H1 (cell line): ENCODE measurements at regions not wholly inside any gene's neighbourhood (a gene's known extent, or its start where the extent isn't known, plus 50 kb on each side); places are given as distances from the start of the nearest gene placed in this dataset.

Experiments
- CTCF ChIA-PET: fragments of 300-600 bp; sonication (Branson Sonifier 250); formaldehyde crosslinking; loops from one replicate; lab custom pipeline; 2021; ENCODE audit not compliant: partially characterized antibody; lab: Charles Lee
- POLR2A ChIA-PET: fragments of 300-600 bp; sonication (Branson Sonifier 250); formaldehyde crosslinking; loops from one replicate; lab custom pipeline; 2021; ENCODE audit warnings: inconsistent platforms; ENCODE audit not compliant: partially characterized antibody; lab: Charles Lee
- DNase-seq, 2 experiments: peaks; one replicate each; pipeline versions ENCODE4 v3.0.0 to v3.0.0-alpha.2; 2010 to 2022; ENCODE audit warnings: low spot score in 2 of 2, low read depth in 1 of 2, mixed read lengths in 1 of 2
- FAIRE-seq: peaks from 2 replicates; lab custom pipeline; 2011; peaks lifted over from hg19 to GRCh38; lab: Jason Lieb, UNC
- H2AFZ ChIP-seq: 2 replicates; pipeline ENCODE4 v1.8.1; 2012; ENCODE audit warnings: low read length, inconsistent platforms
- H2AK5ac ChIP-seq: 2 replicates; pipeline ENCODE4 v1.6.1; 2013; ENCODE audit warnings: low read depth, low read length
- H2BK120ac ChIP-seq: replicated peaks from 2 replicates; pipeline ENCODE3; 2013; ENCODE audit warnings: low read depth, low read length, inconsistent platforms
- H2BK12ac ChIP-seq: 2 replicates; pipeline ENCODE4 v1.6.1; 2013; ENCODE audit warnings: low read depth, low read length
- H2BK15ac ChIP-seq: 2 replicates; pipeline ENCODE4 v1.6.1; 2013; ENCODE audit warnings: low read length
- H2BK20ac ChIP-seq: 2 replicates; pipeline ENCODE4 v1.6.1; 2013; ENCODE audit warnings: low read length
- H2BK5ac ChIP-seq: 2 replicates; pipeline ENCODE4 v1.6.1; 2013; ENCODE audit warnings: low read depth, low read length
- H3K14ac ChIP-seq: 2 replicates; pipeline ENCODE4 v1.6.1; 2013; ENCODE audit warnings: inconsistent platforms; ENCODE audit not compliant: insufficient read length
- H3K18ac ChIP-seq: 2 replicates; pipeline ENCODE4 v1.6.1; 2013; ENCODE audit warnings: low read length; ENCODE audit errors: extremely low read depth
- H3K23ac ChIP-seq: 2 replicates; pipeline ENCODE4 v1.6.1; 2013; ENCODE audit warnings: inconsistent platforms; ENCODE audit not compliant: insufficient read length
- H3K23me2 ChIP-seq: 2 replicates; pipeline ENCODE4 v1.6.1; 2013; ENCODE audit warnings: low read depth, low read length
- H3K27ac ChIP-seq: 2 replicates; pipeline ENCODE4 v1.6.1; 2011; ENCODE audit warnings: low read depth, low read length, inconsistent platforms
- H3K27me3 ChIP-seq, 4 experiments: replicated peaks in 1 of 4; 1 replicate in 1 of 4; 2 replicates in 3 of 4; pipeline versions ENCODE4 v1.6.1 to v1.8.1; 2011 to 2013; ENCODE audit warnings: low read length in 3 of 4, mild to moderate bottlenecking in 3 of 4, inconsistent platforms in 2 of 4, mixed read lengths in 2 of 4, moderate library complexity in 1 of 4; ENCODE audit not compliant: control insufficient read depth in 3 of 4, insufficient read depth in 3 of 4; ENCODE audit errors: extremely low read depth in 1 of 4
- H3K36me3 ChIP-seq, 4 experiments: 2 replicates each; pipeline versions ENCODE4 v1.6.1 to v1.8.1; 2011 to 2013; ENCODE audit warnings: mild to moderate bottlenecking in 4 of 4, low read length in 3 of 4, moderate library complexity in 2 of 4, control low read depth in 1 of 4, inconsistent platforms in 1 of 4; ENCODE audit not compliant: insufficient read depth in 4 of 4, control insufficient read depth in 2 of 4
- H3K4ac ChIP-seq: replicated peaks from 2 replicates; pipeline ENCODE3; 2013; ENCODE audit warnings: low read length, low read depth, mixed read lengths, inconsistent platforms; ENCODE audit not compliant: insufficient read length
- H3K4me1 ChIP-seq, 4 experiments: replicated peaks in 1 of 4; 1 replicate in 1 of 4; 2 replicates in 3 of 4; pipeline versions ENCODE4 v1.6.1 to v1.8.1; 2011 to 2013; ENCODE audit warnings: low read length in 3 of 4, inconsistent platforms in 2 of 4, mixed read lengths in 1 of 4; ENCODE audit not compliant: insufficient read depth in 4 of 4, control insufficient read depth in 3 of 4
- H3K4me2 ChIP-seq, 2 experiments: 2 replicates each; pipeline versions ENCODE4 v1.6.1 to v1.8.1; 2011 to 2013; ENCODE audit warnings: low read depth in 2 of 2, low read length in 2 of 2, control low read depth in 1 of 2, inconsistent platforms in 1 of 2, mild to moderate bottlenecking in 1 of 2; ENCODE audit not compliant: insufficient read depth in 1 of 2
- H3K4me3 ChIP-seq, 4 experiments: fragments of 200-600, 300-600 bp in 1 of 4; sonication (generic), shearing (Covaris generic), sonication (Bioruptor Twin) in 1 of 4; 2 replicates each; pipeline versions ENCODE4 v1.5.1 to v1.8.1; 2011 to 2016; ENCODE audit warnings: low read length in 4 of 4, low read depth in 3 of 4, control low read depth in 2 of 4, inconsistent platforms in 2 of 4, mild to moderate bottlenecking in 2 of 4, mixed read lengths in 1 of 4, moderate library complexity in 1 of 4; ENCODE audit not compliant: insufficient read depth in 2 of 4; ENCODE audit errors: extremely low read depth in 1 of 4
- H3K56ac ChIP-seq: replicated peaks from 2 replicates; pipeline ENCODE3; 2013; ENCODE audit warnings: low read depth, mild to moderate bottlenecking, mixed read lengths, low read length, inconsistent platforms; ENCODE audit not compliant: insufficient read length
- H3K79me1 ChIP-seq: 2 replicates; pipeline ENCODE4 v1.6.1; 2013; ENCODE audit warnings: low read depth, low read length, control low read depth
- H3K79me2 ChIP-seq, 2 experiments: 2 replicates each; pipeline versions ENCODE4 v1.6.1 to v1.8.1; 2012 to 2013; ENCODE audit warnings: low read length in 2 of 2, mild to moderate bottlenecking in 2 of 2, inconsistent platforms in 1 of 2; ENCODE audit not compliant: insufficient read depth in 2 of 2, control insufficient read depth in 1 of 2
- H3K9ac ChIP-seq, 4 experiments: replicated peaks in 1 of 4; 1 replicate in 1 of 4; 2 replicates in 3 of 4; pipeline versions ENCODE4 v1.6.1 to v1.8.1; 2011 to 2013; ENCODE audit warnings: low read depth in 3 of 4, low read length in 3 of 4, control low read depth in 2 of 4, mild to moderate bottlenecking in 2 of 4, moderate library complexity in 2 of 4, inconsistent platforms in 1 of 4; ENCODE audit errors: extremely low read depth in 1 of 4
- H3K9me3 ChIP-seq, 2 experiments: 2 replicates each; pipeline versions ENCODE4 v1.6.1 to v1.8.1; 2012 to 2013; ENCODE audit warnings: mild to moderate bottlenecking in 2 of 2, moderate library complexity in 2 of 2, control low read depth in 1 of 2, inconsistent platforms in 1 of 2, low read depth in 1 of 2, low read length in 1 of 2, mixed read lengths in 1 of 2; ENCODE audit not compliant: insufficient read depth in 2 of 2
- H4K20me1 ChIP-seq, 2 experiments: replicated peaks in 1 of 2; 2 replicates each; pipeline versions ENCODE3 to v1.8.1; 2011 to 2013; ENCODE audit warnings: inconsistent platforms in 2 of 2, low read length in 2 of 2, mild to moderate bottlenecking in 1 of 2; ENCODE audit not compliant: insufficient read depth in 2 of 2, control insufficient read depth in 1 of 2
- H4K5ac ChIP-seq: 2 replicates; pipeline ENCODE4 v1.6.1; 2013; ENCODE audit warnings: low read length, low read depth, mixed read lengths, inconsistent platforms; ENCODE audit not compliant: insufficient read length
- H4K8ac ChIP-seq: 2 replicates; pipeline ENCODE4 v1.8.0; 2013; ENCODE audit warnings: mild to moderate bottlenecking, moderate library complexity, low read length, inconsistent platforms; ENCODE audit not compliant: insufficient read depth; ENCODE audit errors: extremely low read depth
- H4K91ac ChIP-seq: replicated peaks from 2 replicates; pipeline ENCODE3; 2013; ENCODE audit warnings: low read length, mixed read lengths, inconsistent platforms; ENCODE audit not compliant: insufficient read length
- BRCA1 ChIP-seq: IDR thresholded peaks from 2 replicates; pipeline ENCODE4 v1.6.1; 2012; ENCODE audit warnings: low read depth, low read length, improper control_type of control experiment
- EP300 ChIP-seq, 2 experiments: IDR thresholded peaks; 1 replicate in 1 of 2; 2 replicates in 1 of 2; pipeline ENCODE4 v1.6.1; 2011 to 2012; ENCODE audit warnings: low read depth in 2 of 2, low read length in 2 of 2, mild to moderate bottlenecking in 2 of 2, borderline replicate concordance in 1 of 2, inconsistent platforms in 1 of 2, moderate library complexity in 1 of 2
- EZH2 ChIP-seq: fragments of 200-600 bp; sonication (generic); IDR thresholded peaks from 2 replicates; pipeline ENCODE4 v1.7.1; 2012; ENCODE audit warnings: low read depth, mild to moderate bottlenecking, moderate library complexity, low read length, inconsistent platforms; ENCODE audit not compliant: severe bottlenecking
- KDM4A ChIP-seq: IDR thresholded peaks from one replicate; pipeline ENCODE4 v1.7.1; 2012; ENCODE audit warnings: low read depth, mild to moderate bottlenecking, moderate library complexity, low read length, inconsistent platforms; ENCODE audit not compliant: severe bottlenecking
- RXRA ChIP-seq: IDR thresholded peaks from 2 replicates; pipeline ENCODE4 v1.6.1; 2011; ENCODE audit warnings: low read depth, mild to moderate bottlenecking, low read length, moderate library complexity; ENCODE audit not compliant: insufficient read depth
- SRF ChIP-seq: IDR thresholded peaks from 2 replicates; pipeline ENCODE4 v1.6.1; 2011; ENCODE audit warnings: mild to moderate bottlenecking, low read depth, low read length, moderate library complexity
- TAF1 ChIP-seq: IDR thresholded peaks from 2 replicates; pipeline ENCODE4 v1.6.1; 2011; ENCODE audit warnings: mild to moderate bottlenecking, low read depth, low read length
- WGBS, 2 experiments: shearing (Covaris generic) in 1 of 2; methylation state at CpG; one replicate each; pipeline versions ENCODE4 v1.1.6 to v1.1.7; 2013 to 2015; ENCODE audit warnings: low lambda C conversion rate in 2 of 2, mixed read lengths in 2 of 2, inconsistent platforms in 1 of 2, low coverage in 1 of 2, missing lambda C conversion rate in 1 of 2; ENCODE audit not compliant: insufficient replicate concordance in 2 of 2, insufficient coverage in 1 of 2, insufficient read length in 1 of 2; ENCODE audit errors: extremely low coverage in 1 of 2, missing lambda C conversion rate in 1 of 2; 5-methylcytosine and 5-hydroxymethylcytosine counted together
- TF ChIP-seq, protein P1 (sequence below): IDR thresholded peaks from 2 replicates; pipeline ENCODE4 v1.6.1; 2012; ENCODE audit warnings: low read length, inconsistent platforms
- TF ChIP-seq, protein P2 (sequence below): IDR thresholded peaks from 2 replicates; pipeline ENCODE4 v1.6.1; 2012; ENCODE audit warnings: inconsistent platforms

GRCh38 chr5:179472641-179473040 lies 77.7 kb upstream of the RUFY1 start:
- Histone ChIP-seq H3K4me2 (no peak overlapping the region), H3K79me1 (no peaks in the 10 kb centered on the region), H2BK12ac (no peak overlapping the region), H3K56ac (no peak overlapping the region), H3K4me3 (no peak overlapping the region), H3K4ac (no peak overlapping the region), H2BK120ac (no peak overlapping the region), H3K23ac (no peak overlapping the region), H3K4me1 (peaks cover 0 to 3% (median 0%) of the 10 kb centered on the region in 4 experiments; a peak in 1 of 7 replicates), H2AK5ac (no peak overlapping the region), H3K27me3 (no peaks in the 10 kb centered on the region), H3K9me3 (no peaks in the 10 kb centered on the region), H3K9ac (no peak overlapping the region), H4K20me1 (no peaks in the 10 kb centered on the region), H2BK5ac (no peak overlapping the region), H3K27ac (no peak overlapping the region), H4K8ac (no peak overlapping the region), H3K36me3 (no peaks in the 10 kb centered on the region), H2AFZ (no peak overlapping the region), H3K23me2 (no peaks in the 10 kb centered on the region), H4K91ac (no peak overlapping the region), H4K5ac (no peak overlapping the region), H3K14ac (no peak overlapping the region), H3K79me2 (no peaks in the 10 kb centered on the region), H2BK15ac (no peak overlapping the region), H3K18ac (no peak overlapping the region), H2BK20ac (no peak overlapping the region)
- no peak for FAIRE-seq
- TF ChIP-seq RXRA (no peak), EP300 (IDR thresholded peaks at IDR 0.05; ENCODE audit: borderline replicate concordance in 1 of 2, low read depth in 2 of 2, low read length in 2 of 2) (no peak), BRCA1 (no peak), TAF1 (no peak), SRF (no peak), KDM4A (no peak), EZH2 (no peak)
- TF ChIP-seq, protein P1, sequence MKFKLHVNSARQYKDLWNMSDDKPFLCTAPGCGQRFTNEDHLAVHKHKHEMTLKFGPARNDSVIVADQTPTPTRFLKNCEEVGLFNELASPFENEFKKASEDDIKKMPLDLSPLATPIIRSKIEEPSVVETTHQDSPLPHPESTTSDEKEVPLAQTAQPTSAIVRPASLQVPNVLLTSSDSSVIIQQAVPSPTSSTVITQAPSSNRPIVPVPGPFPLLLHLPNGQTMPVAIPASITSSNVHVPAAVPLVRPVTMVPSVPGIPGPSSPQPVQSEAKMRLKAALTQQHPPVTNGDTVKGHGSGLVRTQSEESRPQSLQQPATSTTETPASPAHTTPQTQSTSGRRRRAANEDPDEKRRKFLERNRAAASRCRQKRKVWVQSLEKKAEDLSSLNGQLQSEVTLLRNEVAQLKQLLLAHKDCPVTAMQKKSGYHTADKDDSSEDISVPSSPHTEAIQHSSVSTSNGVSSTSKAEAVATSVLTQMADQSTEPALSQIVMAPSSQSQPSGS = no peak
- TF ChIP-seq, protein P2, sequence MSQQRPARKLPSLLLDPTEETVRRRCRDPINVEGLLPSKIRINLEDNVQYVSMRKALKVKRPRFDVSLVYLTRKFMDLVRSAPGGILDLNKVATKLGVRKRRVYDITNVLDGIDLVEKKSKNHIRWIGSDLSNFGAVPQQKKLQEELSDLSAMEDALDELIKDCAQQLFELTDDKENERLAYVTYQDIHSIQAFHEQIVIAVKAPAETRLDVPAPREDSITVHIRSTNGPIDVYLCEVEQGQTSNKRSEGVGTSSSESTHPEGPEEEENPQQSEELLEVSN = no peak
- WGBS, 2 experiments = 82% methylated on average over 18 of the region's 18 CpGs; no CpG with 5 or more reads in 1 of the 2 experiments
- ChIA-PET POLR2A (no interaction called here), CTCF (interaction anchor here (1.3 kb wide), 1 partner anchor 24 kb away, joined by 3 read pairs; no protein-coding TSS in a partner anchor)
- DNase-seq = no peak
